Liver (tissue), 3 donors: ENCODE measurements at regions not wholly inside any gene's neighbourhood (a gene's known extent, or its start where the extent isn't known, plus 50 kb on each side); places are given as distances from the start of the nearest gene placed in this dataset.

Experiments used
- EGR1 ChIP-seq, 2 donors: IDR thresholded peaks; 2 replicates each; pipeline ENCODE4 v1.6.1; 2016 to 2018; ENCODE audit warnings: antibody characterized with exemption in 2 of 2, low read depth in 2 of 2
- GABPA ChIP-seq, 2 donors: IDR thresholded peaks in 1 of 2; conservative IDR thresholded peaks in 1 of 2; 2 replicates each; pipeline ENCODE4 v1.6.1; 2016; ENCODE audit warnings: antibody characterized with exemption in 2 of 2, mild to moderate bottlenecking in 1 of 2, moderate library complexity in 1 of 2
- HNF4A ChIP-seq, 2 donors: conservative IDR thresholded peaks; 2 replicates each; pipeline ENCODE4 v1.6.1; 2016; ENCODE audit warnings: antibody characterized with exemption in 2 of 2, mild to moderate bottlenecking in 2 of 2
- JUND ChIP-seq, 2 donors: IDR thresholded peaks; 2 replicates each; pipeline ENCODE4 v1.6.1; 2016; ENCODE audit warnings: antibody characterized with exemption in 2 of 2
- RAD21 ChIP-seq, 2 donors: IDR thresholded peaks; 2 replicates each; pipeline ENCODE4 v1.6.1; 2016; ENCODE audit warnings: antibody characterized with exemption in 2 of 2, mild to moderate bottlenecking in 2 of 2
- TAF1 ChIP-seq: conservative IDR thresholded peaks from 2 replicates; pipeline ENCODE4 v1.6.1; 2016; ENCODE audit warnings: antibody characterized with exemption, mild to moderate bottlenecking
- YY1 ChIP-seq: IDR thresholded peaks from 2 replicates; pipeline ENCODE4 v1.6.1; 2016; ENCODE audit warnings: antibody characterized with exemption, mild to moderate bottlenecking
- TF ChIP-seq, protein P1 (sequence below): fragments of 150-350 bp; IDR thresholded peaks from 2 replicates; pipeline ENCODE4 v1.5.1; 2017; ENCODE audit warnings: improper control_type of control experiment, low read depth, low read length; ENCODE audit not compliant: missing input control
- TF ChIP-seq, protein P2 (sequence below): IDR thresholded peaks from 2 replicates; pipeline ENCODE4 v1.6.1; 2016; ENCODE audit warnings: antibody characterized with exemption, mild to moderate bottlenecking
- TF ChIP-seq, protein P3 (sequence below): IDR thresholded peaks from 2 replicates; pipeline ENCODE4 v1.6.1; 2016; ENCODE audit warnings: antibody characterized with exemption
- TF ChIP-seq, protein P4 (sequence below): IDR thresholded peaks from 2 replicates; pipeline ENCODE4 v1.6.1; 2016; ENCODE audit warnings: antibody characterized with exemption
- TF ChIP-seq, protein P5 (sequence below): IDR thresholded peaks from 2 replicates; pipeline ENCODE4 v1.6.1; 2016; ENCODE audit warnings: antibody characterized with exemption
- donor health status: healthy.
- donor health status: healthy.

DNA sequence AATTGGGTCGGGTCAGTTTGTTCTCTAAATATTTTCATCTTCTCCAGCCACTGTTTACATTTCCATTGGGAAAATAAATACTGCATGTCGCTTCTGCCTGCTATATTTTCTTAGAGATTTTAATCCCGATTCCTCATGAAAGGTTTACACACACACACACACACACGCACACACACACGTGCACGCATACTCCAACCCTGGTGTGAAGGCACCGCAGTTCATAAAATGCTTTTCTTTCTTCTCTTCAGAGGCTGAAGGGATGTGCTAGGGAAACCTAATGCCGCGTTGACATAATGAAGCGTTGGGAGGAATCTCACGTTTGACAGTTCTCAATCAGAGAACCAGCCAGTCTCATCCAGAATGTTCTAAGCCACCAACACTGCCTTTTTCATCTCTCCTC, 222.9 kb upstream of the IRX3 start:
- TF ChIP-seq GABPA (IDR thresholded peaks at IDR 0.05 in 1 of 2, conservative IDR thresholded peaks at IDR 0.05 in 1 of 2) (no peak), TAF1 (no peak), YY1 (no peak), JUND (IDR thresholded peaks at IDR 0.05) (no peak), RAD21 (IDR thresholded peaks at IDR 0.05) (no peak), HNF4A (conservative IDR thresholded peaks at IDR 0.05) (no peak), EGR1 (IDR thresholded peaks at IDR 0.05; ENCODE audit: low read depth in 2 of 2) (no peak)
- TF ChIP-seq, protein P1, sequence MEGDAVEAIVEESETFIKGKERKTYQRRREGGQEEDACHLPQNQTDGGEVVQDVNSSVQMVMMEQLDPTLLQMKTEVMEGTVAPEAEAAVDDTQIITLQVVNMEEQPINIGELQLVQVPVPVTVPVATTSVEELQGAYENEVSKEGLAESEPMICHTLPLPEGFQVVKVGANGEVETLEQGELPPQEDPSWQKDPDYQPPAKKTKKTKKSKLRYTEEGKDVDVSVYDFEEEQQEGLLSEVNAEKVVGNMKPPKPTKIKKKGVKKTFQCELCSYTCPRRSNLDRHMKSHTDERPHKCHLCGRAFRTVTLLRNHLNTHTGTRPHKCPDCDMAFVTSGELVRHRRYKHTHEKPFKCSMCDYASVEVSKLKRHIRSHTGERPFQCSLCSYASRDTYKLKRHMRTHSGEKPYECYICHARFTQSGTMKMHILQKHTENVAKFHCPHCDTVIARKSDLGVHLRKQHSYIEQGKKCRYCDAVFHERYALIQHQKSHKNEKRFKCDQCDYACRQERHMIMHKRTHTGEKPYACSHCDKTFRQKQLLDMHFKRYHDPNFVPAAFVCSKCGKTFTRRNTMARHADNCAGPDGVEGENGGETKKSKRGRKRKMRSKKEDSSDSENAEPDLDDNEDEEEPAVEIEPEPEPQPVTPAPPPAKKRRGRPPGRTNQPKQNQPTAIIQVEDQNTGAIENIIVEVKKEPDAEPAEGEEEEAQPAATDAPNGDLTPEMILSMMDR = no peak
- TF ChIP-seq, protein P2, sequence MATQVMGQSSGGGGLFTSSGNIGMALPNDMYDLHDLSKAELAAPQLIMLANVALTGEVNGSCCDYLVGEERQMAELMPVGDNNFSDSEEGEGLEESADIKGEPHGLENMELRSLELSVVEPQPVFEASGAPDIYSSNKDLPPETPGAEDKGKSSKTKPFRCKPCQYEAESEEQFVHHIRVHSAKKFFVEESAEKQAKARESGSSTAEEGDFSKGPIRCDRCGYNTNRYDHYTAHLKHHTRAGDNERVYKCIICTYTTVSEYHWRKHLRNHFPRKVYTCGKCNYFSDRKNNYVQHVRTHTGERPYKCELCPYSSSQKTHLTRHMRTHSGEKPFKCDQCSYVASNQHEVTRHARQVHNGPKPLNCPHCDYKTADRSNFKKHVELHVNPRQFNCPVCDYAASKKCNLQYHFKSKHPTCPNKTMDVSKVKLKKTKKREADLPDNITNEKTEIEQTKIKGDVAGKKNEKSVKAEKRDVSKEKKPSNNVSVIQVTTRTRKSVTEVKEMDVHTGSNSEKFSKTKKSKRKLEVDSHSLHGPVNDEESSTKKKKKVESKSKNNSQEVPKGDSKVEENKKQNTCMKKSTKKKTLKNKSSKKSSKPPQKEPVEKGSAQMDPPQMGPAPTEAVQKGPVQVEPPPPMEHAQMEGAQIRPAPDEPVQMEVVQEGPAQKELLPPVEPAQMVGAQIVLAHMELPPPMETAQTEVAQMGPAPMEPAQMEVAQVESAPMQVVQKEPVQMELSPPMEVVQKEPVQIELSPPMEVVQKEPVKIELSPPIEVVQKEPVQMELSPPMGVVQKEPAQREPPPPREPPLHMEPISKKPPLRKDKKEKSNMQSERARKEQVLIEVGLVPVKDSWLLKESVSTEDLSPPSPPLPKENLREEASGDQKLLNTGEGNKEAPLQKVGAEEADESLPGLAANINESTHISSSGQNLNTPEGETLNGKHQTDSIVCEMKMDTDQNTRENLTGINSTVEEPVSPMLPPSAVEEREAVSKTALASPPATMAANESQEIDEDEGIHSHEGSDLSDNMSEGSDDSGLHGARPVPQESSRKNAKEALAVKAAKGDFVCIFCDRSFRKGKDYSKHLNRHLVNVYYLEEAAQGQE = no peak
- TF ChIP-seq, protein P3, sequence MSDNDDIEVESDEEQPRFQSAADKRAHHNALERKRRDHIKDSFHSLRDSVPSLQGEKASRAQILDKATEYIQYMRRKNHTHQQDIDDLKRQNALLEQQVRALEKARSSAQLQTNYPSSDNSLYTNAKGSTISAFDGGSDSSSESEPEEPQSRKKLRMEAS = no peak
- TF ChIP-seq, protein P4, sequence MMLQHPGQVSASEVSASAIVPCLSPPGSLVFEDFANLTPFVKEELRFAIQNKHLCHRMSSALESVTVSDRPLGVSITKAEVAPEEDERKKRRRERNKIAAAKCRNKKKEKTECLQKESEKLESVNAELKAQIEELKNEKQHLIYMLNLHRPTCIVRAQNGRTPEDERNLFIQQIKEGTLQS = no peak
- TF ChIP-seq, protein P5, sequence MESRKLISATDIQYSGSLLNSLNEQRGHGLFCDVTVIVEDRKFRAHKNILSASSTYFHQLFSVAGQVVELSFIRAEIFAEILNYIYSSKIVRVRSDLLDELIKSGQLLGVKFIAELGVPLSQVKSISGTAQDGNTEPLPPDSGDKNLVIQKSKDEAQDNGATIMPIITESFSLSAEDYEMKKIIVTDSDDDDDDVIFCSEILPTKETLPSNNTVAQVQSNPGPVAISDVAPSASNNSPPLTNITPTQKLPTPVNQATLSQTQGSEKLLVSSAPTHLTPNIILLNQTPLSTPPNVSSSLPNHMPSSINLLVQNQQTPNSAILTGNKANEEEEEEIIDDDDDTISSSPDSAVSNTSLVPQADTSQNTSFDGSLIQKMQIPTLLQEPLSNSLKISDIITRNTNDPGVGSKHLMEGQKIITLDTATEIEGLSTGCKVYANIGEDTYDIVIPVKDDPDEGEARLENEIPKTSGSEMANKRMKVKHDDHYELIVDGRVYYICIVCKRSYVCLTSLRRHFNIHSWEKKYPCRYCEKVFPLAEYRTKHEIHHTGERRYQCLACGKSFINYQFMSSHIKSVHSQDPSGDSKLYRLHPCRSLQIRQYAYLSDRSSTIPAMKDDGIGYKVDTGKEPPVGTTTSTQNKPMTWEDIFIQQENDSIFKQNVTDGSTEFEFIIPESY = no peak
